ENCODE measurements at regions not wholly inside any gene's neighbourhood (a gene's known extent, or its start where the extent isn't known, plus 50 kb on each side); places are given as distances from the start of the nearest gene placed in this dataset.

DNA sequence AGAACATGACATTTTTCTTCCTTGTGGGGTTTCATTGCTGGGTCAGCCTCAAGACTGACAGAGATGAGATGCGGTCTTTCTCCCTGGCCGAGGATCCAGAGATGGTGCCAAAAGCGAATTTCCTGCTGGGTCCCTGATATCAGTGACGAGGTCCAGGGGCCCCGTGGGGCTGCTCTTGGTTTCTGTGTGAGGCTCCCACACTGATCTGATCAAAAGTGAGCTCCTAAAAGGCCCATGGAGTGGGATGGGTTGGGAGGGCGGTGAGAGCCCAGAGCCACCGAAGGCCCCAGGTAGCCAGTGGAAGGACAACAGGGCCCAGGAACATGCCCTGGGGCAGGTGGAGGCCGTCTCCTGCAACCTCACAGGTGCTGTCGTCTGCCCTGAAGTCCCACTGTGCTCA is 208.4 kb upstream of the CDH4 start:
- TF ChIP-seq, protein P1, sequence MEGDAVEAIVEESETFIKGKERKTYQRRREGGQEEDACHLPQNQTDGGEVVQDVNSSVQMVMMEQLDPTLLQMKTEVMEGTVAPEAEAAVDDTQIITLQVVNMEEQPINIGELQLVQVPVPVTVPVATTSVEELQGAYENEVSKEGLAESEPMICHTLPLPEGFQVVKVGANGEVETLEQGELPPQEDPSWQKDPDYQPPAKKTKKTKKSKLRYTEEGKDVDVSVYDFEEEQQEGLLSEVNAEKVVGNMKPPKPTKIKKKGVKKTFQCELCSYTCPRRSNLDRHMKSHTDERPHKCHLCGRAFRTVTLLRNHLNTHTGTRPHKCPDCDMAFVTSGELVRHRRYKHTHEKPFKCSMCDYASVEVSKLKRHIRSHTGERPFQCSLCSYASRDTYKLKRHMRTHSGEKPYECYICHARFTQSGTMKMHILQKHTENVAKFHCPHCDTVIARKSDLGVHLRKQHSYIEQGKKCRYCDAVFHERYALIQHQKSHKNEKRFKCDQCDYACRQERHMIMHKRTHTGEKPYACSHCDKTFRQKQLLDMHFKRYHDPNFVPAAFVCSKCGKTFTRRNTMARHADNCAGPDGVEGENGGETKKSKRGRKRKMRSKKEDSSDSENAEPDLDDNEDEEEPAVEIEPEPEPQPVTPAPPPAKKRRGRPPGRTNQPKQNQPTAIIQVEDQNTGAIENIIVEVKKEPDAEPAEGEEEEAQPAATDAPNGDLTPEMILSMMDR (conservative IDR thresholded peaks at IDR 0.05; ENCODE audit: low read depth, low read length): no peak
- TF ChIP-seq NFE2L2 (IDR thresholded peaks at IDR 0.05; ENCODE audit: low read depth, low read length) (no peak), MXI1 (IDR thresholded peaks at IDR 0.05; ENCODE audit: borderline replicate concordance, low read depth, low read length) (no peak), RCOR1 (IDR thresholded peaks at IDR 0.05; ENCODE audit: insufficient replicate concordance, low read length) (no peak), RFX5 (IDR thresholded peaks at IDR 0.05; ENCODE audit: low read depth, low read length) (no peak)
